ENCODE measurements at regions not wholly inside any gene's neighbourhood (a gene's known extent, or its start where the extent isn't known, plus 50 kb on each side); places are given as distances from the start of the nearest gene placed in this dataset.

- H3K36me3 ChIP-seq (ENCODE audit: control insufficient read depth, insufficient read depth, low read length) = no peaks in the 10 kb centered on the region
- no peaks in the 10 kb centered on the region for H3K27me3 ChIP-seq (replicated peaks; ENCODE audit: control insufficient read depth, insufficient read depth, low read length)
- no peak for DNase-seq (ENCODE audit: extremely low read depth, insufficient read length)
- H3K4me3 ChIP-seq (replicated peaks; ENCODE audit: low read depth, low read length) = no peak overlapping the region
- TF ChIP-seq, protein P1, sequence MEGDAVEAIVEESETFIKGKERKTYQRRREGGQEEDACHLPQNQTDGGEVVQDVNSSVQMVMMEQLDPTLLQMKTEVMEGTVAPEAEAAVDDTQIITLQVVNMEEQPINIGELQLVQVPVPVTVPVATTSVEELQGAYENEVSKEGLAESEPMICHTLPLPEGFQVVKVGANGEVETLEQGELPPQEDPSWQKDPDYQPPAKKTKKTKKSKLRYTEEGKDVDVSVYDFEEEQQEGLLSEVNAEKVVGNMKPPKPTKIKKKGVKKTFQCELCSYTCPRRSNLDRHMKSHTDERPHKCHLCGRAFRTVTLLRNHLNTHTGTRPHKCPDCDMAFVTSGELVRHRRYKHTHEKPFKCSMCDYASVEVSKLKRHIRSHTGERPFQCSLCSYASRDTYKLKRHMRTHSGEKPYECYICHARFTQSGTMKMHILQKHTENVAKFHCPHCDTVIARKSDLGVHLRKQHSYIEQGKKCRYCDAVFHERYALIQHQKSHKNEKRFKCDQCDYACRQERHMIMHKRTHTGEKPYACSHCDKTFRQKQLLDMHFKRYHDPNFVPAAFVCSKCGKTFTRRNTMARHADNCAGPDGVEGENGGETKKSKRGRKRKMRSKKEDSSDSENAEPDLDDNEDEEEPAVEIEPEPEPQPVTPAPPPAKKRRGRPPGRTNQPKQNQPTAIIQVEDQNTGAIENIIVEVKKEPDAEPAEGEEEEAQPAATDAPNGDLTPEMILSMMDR (IDR thresholded peaks at IDR 0.05; ENCODE audit: insufficient read depth, low read length, poor library complexity, severe bottlenecking) = no peak
Observed at GRCh38 chr2:23200068-23200786, 184.8 kb upstream of the KLHL29 start.

DNA sequence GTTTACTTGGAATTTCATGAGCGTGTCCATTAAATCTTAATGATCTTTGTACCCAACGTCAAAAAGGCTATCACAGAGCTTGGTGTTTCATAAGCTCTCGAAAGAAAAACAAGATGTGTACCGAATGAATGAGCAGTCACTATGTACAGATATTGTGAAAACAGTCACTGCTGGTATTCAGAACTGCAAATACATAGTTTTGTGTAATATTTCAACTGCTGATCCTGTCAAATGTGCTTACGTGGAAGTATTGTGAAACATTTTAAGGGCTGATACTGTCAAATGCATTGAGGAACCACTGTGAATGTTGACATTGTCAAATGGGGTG lies 184.2 kb upstream of the KLHL29 start:
- H3K27me3 ChIP-seq (replicated peaks; ENCODE audit: control insufficient read depth, insufficient read depth, low read length) = no peaks in the 10 kb centered on the region
- no peaks in the 10 kb centered on the region for H3K36me3 ChIP-seq (ENCODE audit: control insufficient read depth, insufficient read depth, low read length)
- TF ChIP-seq, protein P1 (IDR thresholded peaks at IDR 0.05; ENCODE audit: insufficient read depth, low read length, poor library complexity, severe bottlenecking) = no peak
- no peak overlapping the region for H3K4me3 ChIP-seq (replicated peaks; ENCODE audit: low read depth, low read length)
- DNase-seq (ENCODE audit: extremely low read depth, insufficient read length) = no peak

- Histone ChIP-seq H3K4me3 (replicated peaks; ENCODE audit: low read depth, low read length) (no peak overlapping the region), H3K36me3 (ENCODE audit: control insufficient read depth, insufficient read depth, low read length) (no peaks in the 10 kb centered on the region), H3K27me3 (replicated peaks; ENCODE audit: control insufficient read depth, insufficient read depth, low read length) (no peaks in the 10 kb centered on the region)
- TF ChIP-seq, protein P1 (IDR thresholded peaks at IDR 0.05; ENCODE audit: insufficient read depth, low read length, poor library complexity, severe bottlenecking) = no peak
- no peak for DNase-seq (ENCODE audit: extremely low read depth, insufficient read length)
Observed at GRCh38 chr2:23203383-23203782, 181.6 kb upstream of the KLHL29 start.

GRCh38 chr2:23204685-23205242 lies 180.2 kb upstream of the KLHL29 start:
- no peak overlapping the region for H3K4me3 ChIP-seq (replicated peaks; ENCODE audit: low read depth, low read length)
- H3K36me3 ChIP-seq (ENCODE audit: control insufficient read depth, insufficient read depth, low read length) = no peaks in the 10 kb centered on the region
- TF ChIP-seq, protein P1 (IDR thresholded peaks at IDR 0.05; ENCODE audit: insufficient read depth, low read length, poor library complexity, severe bottlenecking) = no peak
- no peaks in the 10 kb centered on the region for H3K27me3 ChIP-seq (replicated peaks; ENCODE audit: control insufficient read depth, insufficient read depth, low read length)
- DNase-seq (ENCODE audit: extremely low read depth, insufficient read length) = no peak

DNA sequence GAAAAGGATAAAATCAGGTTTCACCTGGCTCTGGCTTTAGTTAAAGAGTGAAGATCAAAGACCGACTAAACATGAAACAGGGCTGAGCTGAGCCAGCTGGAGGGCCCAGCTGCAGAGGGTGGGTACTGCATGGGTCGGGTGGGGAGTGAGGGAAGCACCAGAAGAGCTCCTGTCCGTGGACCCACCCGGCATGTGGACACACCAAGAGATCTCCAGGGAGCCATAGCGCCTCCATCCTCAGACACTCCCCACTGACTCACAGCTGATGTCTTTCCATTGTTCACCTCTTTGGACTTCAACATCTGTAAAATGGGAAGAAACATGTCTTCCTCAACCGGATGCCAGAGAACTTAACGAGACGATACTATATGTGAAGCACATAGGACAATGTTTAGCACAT lies 178.3 kb upstream of the KLHL29 start:
- H3K4me3 ChIP-seq (replicated peaks; ENCODE audit: low read depth, low read length) = no peak overlapping the region
- no peaks in the 10 kb centered on the region for H3K27me3 ChIP-seq (replicated peaks; ENCODE audit: control insufficient read depth, insufficient read depth, low read length)
- no peak for DNase-seq (ENCODE audit: extremely low read depth, insufficient read length)
- no peaks in the 10 kb centered on the region for H3K36me3 ChIP-seq (ENCODE audit: control insufficient read depth, insufficient read depth, low read length)
- TF ChIP-seq, protein P1 (IDR thresholded peaks at IDR 0.05; ENCODE audit: insufficient read depth, low read length, poor library complexity, severe bottlenecking) = no peak
